ENCODE measurements at regions not wholly inside any gene's neighbourhood (a gene's known extent, or its start where the extent isn't known, plus 50 kb on each side); places are given as distances from the start of the nearest gene placed in this dataset.
A peak's percentile ranks its signal among the peaks of the same experiment; 100 is the strongest.

DNA sequence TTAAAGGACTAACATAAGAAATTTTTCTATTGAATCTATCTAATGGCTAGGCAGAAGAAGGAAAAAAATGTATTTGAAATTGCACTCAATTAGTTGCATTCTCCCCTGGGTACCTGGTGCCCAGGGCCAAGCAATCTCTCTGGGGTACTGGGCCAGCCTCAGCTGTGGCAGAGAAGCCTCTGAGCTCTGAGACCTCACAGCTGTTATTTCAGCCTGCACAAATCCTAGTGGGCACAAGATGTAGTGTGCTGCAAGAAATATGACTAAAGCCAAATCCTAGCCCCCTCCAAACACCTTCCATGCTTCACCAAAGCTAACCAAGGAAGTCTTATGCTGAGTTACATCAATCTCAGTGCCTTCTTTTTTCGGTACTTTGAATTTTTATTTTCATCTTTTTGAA, 478.4 kb downstream of the STK39 start:
- no peak for DNase-seq
- Histone ChIP-seq H3K9me3 (no peaks in the 10 kb centered on the region), H3K4me1 (ENCODE audit: low read depth) (no peaks in the 10 kb centered on the region), H3K36me3 (ENCODE audit: low read depth) (no peaks in the 10 kb centered on the region), H3K4me3 (no peak overlapping the region)
- intact Hi-C loops (cut with DNase I, micrococcal nuclease) = no loop called here
- TF ChIP-seq, protein P1, sequence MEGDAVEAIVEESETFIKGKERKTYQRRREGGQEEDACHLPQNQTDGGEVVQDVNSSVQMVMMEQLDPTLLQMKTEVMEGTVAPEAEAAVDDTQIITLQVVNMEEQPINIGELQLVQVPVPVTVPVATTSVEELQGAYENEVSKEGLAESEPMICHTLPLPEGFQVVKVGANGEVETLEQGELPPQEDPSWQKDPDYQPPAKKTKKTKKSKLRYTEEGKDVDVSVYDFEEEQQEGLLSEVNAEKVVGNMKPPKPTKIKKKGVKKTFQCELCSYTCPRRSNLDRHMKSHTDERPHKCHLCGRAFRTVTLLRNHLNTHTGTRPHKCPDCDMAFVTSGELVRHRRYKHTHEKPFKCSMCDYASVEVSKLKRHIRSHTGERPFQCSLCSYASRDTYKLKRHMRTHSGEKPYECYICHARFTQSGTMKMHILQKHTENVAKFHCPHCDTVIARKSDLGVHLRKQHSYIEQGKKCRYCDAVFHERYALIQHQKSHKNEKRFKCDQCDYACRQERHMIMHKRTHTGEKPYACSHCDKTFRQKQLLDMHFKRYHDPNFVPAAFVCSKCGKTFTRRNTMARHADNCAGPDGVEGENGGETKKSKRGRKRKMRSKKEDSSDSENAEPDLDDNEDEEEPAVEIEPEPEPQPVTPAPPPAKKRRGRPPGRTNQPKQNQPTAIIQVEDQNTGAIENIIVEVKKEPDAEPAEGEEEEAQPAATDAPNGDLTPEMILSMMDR (IDR thresholded peaks at IDR 0.05) = no peak
- ATAC-seq = no peak

DNA sequence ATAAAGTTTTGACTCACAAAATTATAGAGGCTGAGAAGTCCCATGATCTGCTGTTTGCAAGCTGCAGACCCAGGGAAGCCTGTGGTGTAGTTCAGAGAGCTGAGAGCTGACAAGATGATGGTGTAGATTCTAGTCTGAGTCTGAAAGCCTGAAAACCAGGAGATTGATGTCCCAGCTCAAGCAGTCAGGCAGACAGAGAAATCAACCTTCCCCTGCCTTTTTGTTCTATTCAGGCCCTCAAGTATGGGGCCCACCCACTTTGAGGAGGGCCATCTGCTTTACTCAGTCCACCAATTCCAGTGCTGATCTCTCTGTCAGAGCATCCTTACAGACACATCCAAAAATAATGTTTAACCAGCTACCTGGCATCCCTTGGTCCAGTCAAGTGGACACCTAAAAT, 479.6 kb downstream of the STK39 start:
- Histone ChIP-seq H3K4me3 (no peak overlapping the region), H3K9me3 (no peaks in the 10 kb centered on the region), H3K4me1 (ENCODE audit: low read depth) (no peaks in the 10 kb centered on the region), H3K36me3 (ENCODE audit: low read depth) (no peaks in the 10 kb centered on the region)
- ATAC-seq (no peak), DNase-seq (no peak)
- intact Hi-C loops (cut with DNase I, micrococcal nuclease) = no loop called here
- TF ChIP-seq, protein P1 (IDR thresholded peaks at IDR 0.05) = no peak

DNA sequence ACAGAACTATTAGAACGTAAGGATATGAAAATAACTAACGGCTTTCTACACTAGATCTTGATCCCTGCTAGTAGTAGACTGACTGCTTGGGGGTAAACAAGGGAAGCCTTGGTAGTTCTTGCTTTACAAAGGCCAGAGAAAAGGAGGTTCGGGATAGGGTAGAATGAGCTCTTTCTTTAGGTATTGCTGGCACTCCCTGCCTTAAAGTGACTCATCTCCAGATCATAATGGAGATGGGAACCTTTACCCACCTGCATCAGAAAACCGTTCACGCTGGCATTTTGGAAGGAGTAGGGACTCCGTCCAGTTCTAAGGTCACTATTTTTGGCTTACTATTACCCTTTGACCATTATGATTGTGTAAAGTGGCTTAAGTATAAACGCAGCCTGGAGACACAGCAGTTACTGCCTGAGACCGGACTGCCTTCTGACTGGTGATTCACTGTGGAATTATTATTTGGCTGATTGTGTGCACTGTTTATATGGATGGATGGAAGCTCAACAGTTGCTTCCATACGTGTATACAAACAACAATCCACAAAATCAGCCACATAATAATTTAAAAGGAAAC, 482.5 kb downstream of the STK39 start:
- Histone ChIP-seq H3K4me3 (no peak overlapping the region), H3K9me3 (no peaks in the 10 kb centered on the region), H3K36me3 (ENCODE audit: low read depth) (no peaks in the 10 kb centered on the region), H3K4me1 (ENCODE audit: low read depth) (no peaks in the 10 kb centered on the region)
- intact Hi-C loops (cut with DNase I, micrococcal nuclease) = no loop called here
- DNase-seq (no peak), ATAC-seq (no peak)
- TF ChIP-seq, protein P1 (IDR thresholded peaks at IDR 0.05) = no peak

DNA sequence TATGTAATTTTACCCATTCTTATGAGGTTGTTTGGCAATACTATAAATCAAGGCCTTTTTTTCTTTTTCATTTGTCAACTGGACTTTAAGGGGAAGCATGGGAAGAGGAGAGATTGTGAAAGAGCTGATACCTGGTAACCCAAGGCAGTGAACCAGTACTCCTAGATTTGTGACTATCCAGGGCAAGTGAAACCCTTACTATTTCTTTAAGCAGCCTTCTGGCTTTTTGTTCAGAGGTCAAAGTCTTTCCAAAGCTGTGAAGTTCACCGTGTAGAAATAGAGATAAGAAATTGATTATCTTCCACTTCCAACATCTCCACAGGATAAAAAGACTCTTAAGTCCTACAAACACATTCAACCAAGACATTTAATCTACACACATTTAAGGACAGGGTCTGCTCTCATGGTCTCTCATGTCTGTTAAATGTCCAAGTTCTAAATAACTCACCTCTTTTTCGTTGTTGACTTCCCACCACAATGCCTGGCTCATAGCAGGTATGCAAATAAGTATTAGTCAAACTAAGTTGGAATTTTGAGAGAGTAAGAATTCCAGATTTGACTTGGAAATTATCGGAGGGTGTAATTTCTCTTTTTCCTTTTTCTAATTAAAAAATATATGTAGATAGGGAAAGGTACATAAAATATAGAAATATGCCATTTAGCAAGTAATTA, 485.8 kb downstream of the STK39 start:
- no peaks in the 10 kb centered on the region for H3K4me1 ChIP-seq (ENCODE audit: low read depth)
- DNase-seq (no peak), ATAC-seq (peak; percentile 33)
- intact Hi-C loops (cut with DNase I, micrococcal nuclease) = no loop called here
- H3K9me3 ChIP-seq = no peaks in the 10 kb centered on the region
- no peaks in the 10 kb centered on the region for H3K36me3 ChIP-seq (ENCODE audit: low read depth)
- no peak overlapping the region for H3K4me3 ChIP-seq
- TF ChIP-seq, protein P1 (IDR thresholded peaks at IDR 0.05) = no peak

- TF ChIP-seq, protein P1 (IDR thresholded peaks at IDR 0.05) = no peak
- Histone ChIP-seq H3K9me3 (no peaks in the 10 kb centered on the region), H3K4me1 (ENCODE audit: low read depth) (no peaks in the 10 kb centered on the region), H3K4me3 (no peak overlapping the region), H3K36me3 (ENCODE audit: low read depth) (no peaks in the 10 kb centered on the region)
- no peak for ATAC-seq
- intact Hi-C loops (cut with DNase I, micrococcal nuclease) = no loop called here
- no peak for DNase-seq
Observed at GRCh38 chr2:167759531-167759930, 487.9 kb downstream of the STK39 start.

Data from mucosa of descending colon (tissue), 3 donors.